Fibroblast of pulmonary artery (primary cell): ENCODE measurements at regions not wholly inside any gene's neighbourhood (a gene's known extent, or its start where the extent isn't known, plus 50 kb on each side); places are given as distances from the start of the nearest gene placed in this dataset.

Source experiments
- DNase-seq: peaks from one replicate; pipeline ENCODE4 v3.0.0-alpha.2; 2010; ENCODE audit warnings: low read depth
- H3K4me3 ChIP-seq: replicated peaks from 2 replicates; pipeline ENCODE4 v1.5.1; 2011; ENCODE audit warnings: low read depth, mild to moderate bottlenecking, control low read depth, low read length, moderate library complexity
- TF ChIP-seq, protein P1 (sequence below): IDR thresholded peaks from 2 replicates; pipeline ENCODE4 v1.5.1; 2011; ENCODE audit warnings: mild to moderate bottlenecking, control low read depth, low read length, inconsistent platforms; ENCODE audit errors: missing control alignments

DNA sequence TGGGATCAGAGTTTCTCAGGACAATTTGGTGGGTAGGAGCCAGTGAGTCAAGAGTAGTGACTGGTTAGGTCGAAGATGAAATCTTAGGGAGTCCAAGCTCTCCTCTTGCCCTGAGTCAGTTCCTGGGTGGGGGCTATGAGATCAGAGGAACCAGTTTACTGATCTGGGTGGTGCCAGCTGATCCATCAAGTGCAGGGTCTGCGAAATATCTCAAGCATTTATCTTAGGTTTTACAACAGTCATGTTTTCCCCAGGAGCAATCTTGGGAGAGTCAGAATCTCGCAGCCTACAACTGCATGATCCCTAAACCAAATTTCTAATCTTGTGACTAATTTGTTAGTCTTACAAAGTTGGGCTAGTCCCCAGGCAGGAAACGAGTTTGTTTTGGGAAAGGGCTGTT is 1833.2 kb upstream of the PCDH7 start:
- no peak overlapping the region for H3K4me3 ChIP-seq
- peak; percentile 24 for DNase-seq
- TF ChIP-seq, protein P1, sequence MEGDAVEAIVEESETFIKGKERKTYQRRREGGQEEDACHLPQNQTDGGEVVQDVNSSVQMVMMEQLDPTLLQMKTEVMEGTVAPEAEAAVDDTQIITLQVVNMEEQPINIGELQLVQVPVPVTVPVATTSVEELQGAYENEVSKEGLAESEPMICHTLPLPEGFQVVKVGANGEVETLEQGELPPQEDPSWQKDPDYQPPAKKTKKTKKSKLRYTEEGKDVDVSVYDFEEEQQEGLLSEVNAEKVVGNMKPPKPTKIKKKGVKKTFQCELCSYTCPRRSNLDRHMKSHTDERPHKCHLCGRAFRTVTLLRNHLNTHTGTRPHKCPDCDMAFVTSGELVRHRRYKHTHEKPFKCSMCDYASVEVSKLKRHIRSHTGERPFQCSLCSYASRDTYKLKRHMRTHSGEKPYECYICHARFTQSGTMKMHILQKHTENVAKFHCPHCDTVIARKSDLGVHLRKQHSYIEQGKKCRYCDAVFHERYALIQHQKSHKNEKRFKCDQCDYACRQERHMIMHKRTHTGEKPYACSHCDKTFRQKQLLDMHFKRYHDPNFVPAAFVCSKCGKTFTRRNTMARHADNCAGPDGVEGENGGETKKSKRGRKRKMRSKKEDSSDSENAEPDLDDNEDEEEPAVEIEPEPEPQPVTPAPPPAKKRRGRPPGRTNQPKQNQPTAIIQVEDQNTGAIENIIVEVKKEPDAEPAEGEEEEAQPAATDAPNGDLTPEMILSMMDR: no peak

DNA sequence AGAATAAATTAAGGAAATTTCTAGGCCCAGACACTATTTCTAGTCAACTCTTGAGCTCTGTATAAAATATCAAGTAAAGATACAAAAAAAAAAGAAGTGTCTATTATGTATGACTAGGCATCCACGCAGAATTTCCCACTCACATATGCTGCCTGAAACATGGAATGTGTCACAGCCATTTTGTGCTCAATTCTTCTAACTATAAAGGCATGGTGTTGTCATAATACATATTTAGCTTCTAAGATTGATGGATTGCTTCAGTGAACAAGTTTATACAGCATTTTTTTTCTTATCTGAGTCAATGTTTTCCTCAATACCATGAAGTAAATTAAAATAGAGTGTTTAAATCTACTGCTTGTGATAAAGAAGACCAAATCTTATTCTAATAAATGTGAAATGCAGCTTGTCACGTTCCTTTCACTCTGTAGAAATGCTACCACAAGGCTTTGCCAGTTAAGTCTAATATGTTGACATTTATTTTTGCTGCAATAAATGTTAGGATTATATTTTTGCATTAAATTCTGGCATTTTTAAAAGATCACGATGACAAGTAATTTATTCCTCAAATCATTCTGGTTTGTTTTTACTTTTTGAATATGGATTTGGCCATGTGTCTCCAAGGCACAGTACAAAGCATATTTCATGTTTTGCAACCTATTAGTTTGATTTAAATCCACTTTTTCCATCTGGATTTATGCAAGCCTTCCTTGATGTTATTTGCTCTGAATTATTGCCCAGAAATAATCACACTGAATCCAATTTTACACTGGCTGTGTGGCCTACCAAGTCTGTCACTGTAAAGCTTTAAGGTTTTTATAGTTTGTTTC is 1829.0 kb upstream of the PCDH7 start:
- DNase-seq: no peak
- TF ChIP-seq, protein P1: no peak
- no peak overlapping the region for H3K4me3 ChIP-seq

DNA sequence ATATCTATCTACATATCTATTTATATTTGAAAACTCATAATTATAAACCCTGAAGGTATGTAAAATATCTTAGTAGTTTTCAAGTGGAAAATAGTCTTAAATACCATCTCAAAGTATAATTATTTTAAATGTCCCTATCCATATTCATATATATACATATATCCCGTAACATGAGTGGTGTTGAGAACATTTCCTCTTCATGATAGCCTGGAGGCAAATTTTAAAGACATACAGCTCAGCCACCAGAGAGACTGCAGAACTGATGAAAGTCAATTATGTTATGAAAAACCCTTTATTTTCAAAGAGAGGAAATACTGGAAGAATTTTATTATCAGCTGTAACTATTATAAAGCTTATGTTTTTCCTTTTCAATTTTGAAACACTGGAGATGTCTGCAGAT is 1806.7 kb upstream of the PCDH7 start:
- no peak for DNase-seq
- TF ChIP-seq, protein P1: no peak
- H3K4me3 ChIP-seq: no peak overlapping the region

DNA sequence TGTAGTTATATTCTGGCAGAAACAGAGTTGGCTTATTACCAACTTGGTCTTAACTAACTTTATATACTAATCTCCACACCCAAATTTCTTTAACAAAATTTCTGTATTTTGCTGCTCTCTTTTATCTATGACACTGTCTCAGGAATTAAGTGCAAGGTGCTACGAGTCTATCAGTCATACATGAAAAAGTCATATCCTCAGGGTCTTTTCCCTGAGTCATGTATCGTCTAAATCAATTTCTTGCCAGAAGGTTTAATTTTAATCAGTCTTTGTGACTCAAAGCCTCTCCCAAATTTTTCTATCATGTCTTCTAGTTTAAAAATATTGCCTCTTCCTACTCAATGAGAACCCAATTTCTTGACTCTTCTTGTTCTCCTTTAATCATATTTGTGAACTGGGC is 1803.6 kb upstream of the PCDH7 start:
- H3K4me3 ChIP-seq: no peak overlapping the region
- TF ChIP-seq, protein P1: no peak

DNA sequence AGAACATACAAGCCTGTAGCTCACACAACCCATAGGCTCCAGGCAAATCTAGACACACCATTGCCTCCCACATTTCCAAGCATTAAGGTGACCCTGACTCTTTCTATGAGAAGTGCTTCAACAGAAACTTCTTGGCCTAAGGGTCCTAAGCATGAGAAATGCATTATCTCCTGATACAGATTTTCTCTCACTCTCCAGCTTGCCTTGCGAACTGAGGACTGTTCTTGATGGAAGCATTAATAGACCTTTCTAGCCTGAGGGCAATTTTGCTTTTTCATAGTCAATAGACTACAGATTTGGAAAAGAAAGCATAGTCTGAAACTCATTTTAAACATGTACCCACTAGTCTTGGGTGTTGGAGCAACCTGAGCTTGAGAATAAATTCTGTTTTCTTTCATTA is 1801.3 kb upstream of the PCDH7 start:
- no peak for DNase-seq
- no peak overlapping the region for H3K4me3 ChIP-seq
- TF ChIP-seq, protein P1: no peak

More for the DNA sequence above, 1803.6 kb upstream of the PCDH7 start:
- no peak for DNase-seq

DNA sequence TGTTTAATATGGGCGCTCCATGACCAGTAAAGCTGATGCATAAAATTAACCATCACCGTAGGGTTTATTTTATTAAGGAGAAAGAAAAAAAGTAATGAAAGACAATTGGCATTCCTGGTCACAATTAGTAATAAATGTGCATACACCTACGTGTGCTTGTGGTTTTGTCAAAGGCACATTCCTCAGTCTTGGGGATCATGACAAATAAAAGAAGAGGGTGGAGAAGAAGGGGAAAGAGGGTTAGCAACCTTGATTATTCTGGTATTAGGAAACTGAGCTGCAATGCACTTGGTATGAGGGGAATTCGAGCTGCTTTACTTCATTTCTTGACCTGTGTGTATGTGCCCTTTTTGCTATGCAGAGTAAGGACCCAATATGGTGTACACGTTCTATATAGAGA is 1798.3 kb upstream of the PCDH7 start:
- TF ChIP-seq, protein P1: no peak
- no peak overlapping the region for H3K4me3 ChIP-seq
- DNase-seq: peak; percentile 2

DNA sequence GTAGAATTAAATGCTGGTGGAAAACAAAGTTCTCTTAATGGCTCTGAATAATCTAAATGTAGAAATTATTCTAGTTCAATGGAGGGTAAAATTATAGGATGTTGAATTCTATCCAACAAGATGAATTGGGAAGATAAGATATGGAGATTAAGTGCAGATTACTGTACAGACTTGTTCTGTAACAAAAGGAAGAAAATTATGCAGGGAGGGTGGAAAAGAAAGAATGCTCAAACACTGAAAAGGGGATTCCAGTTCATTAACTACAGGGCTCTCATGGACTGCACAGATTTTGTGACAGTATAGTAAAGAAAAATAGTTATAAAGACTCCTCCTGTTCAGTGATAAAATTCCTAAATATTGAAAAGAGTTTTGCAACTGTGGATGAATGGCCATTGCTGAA is 1794.0 kb upstream of the PCDH7 start:
- DNase-seq: no peak
- TF ChIP-seq, protein P1: no peak

More for the DNA sequence above, 1794.0 kb upstream of the PCDH7 start:
- no peak overlapping the region for H3K4me3 ChIP-seq
